Stimulated activated memory B cell treated with anti-CD40 and anti-IgM and Interleukin-4, amounts not matched to agents 10 μg/mL and 1 μg/mL and 100 μg/mL, for 72 hours (primary cell): ENCODE measurements at regions not wholly inside any gene's neighbourhood (a gene's known extent, or its start where the extent isn't known, plus 50 kb on each side); places are given as distances from the start of the nearest gene placed in this dataset.
A peak's percentile ranks its signal among the peaks of the same experiment; 100 is the strongest.
"Not testable (repeated sequence)": the region's sequence is repeated elsewhere in the genome, so short reads cannot be mapped to it uniquely, and the experiment has no call there.

ENCODE experiments used
- ATAC-seq: fragments of 150-1000 bp; cut with Tn5 transposase; 2 replicates; pipeline ENCODE4 v1.10.0; 2021
- H3K27ac Mint-ChIP-seq: one replicate; pipeline ENCODE4 v1.8.0; 2022; ENCODE audit warnings: mild to moderate bottlenecking, mixed read lengths
- H3K27me3 Mint-ChIP-seq: one replicate; pipeline ENCODE4 v1.8.0; 2022; ENCODE audit warnings: mixed read lengths
- H3K36me3 Mint-ChIP-seq: one replicate; pipeline ENCODE4 v1.8.0; 2022; ENCODE audit warnings: mixed read lengths
- H3K4me1 Mint-ChIP-seq: one replicate; pipeline ENCODE4 v1.8.0; 2022; ENCODE audit warnings: mixed read lengths
- H3K4me3 Mint-ChIP-seq: one replicate; pipeline ENCODE4 v1.8.0; 2022; ENCODE audit warnings: mild to moderate bottlenecking, moderate library complexity, mixed read lengths
- H3K9me3 Mint-ChIP-seq: one replicate; pipeline ENCODE4 v1.8.0; 2022; ENCODE audit warnings: mixed read lengths

- not testable (repeated sequence) for H3K36me3 Mint-ChIP-seq, H3K27ac Mint-ChIP-seq, H3K4me1 Mint-ChIP-seq, H3K4me3 Mint-ChIP-seq, H3K27me3 Mint-ChIP-seq, ATAC-seq, H3K9me3 Mint-ChIP-seq
Observed at GRCh38 chr4:79587207-79587606, 179.2 kb upstream of the GK2 start.

GRCh38 chr4:79585834-79586233 is 177.8 kb upstream of the GK2 start:
- Mint-ChIP-seq H3K4me1 (no peaks in the 10 kb centered on the region), H3K27me3 (no peaks in the 10 kb centered on the region), H3K4me3 (no peak overlapping the region), H3K27ac (no peak overlapping the region), H3K36me3 (no peaks in the 10 kb centered on the region), H3K9me3 (no peaks in the 10 kb centered on the region)
- ATAC-seq = no peak

GRCh38 chr4:79585330-79585729 is 177.3 kb upstream of the GK2 start:
- Mint-ChIP-seq H3K4me1 (no peaks in the 10 kb centered on the region), H3K27me3 (no peaks in the 10 kb centered on the region), H3K27ac (no peak overlapping the region)

DNA sequence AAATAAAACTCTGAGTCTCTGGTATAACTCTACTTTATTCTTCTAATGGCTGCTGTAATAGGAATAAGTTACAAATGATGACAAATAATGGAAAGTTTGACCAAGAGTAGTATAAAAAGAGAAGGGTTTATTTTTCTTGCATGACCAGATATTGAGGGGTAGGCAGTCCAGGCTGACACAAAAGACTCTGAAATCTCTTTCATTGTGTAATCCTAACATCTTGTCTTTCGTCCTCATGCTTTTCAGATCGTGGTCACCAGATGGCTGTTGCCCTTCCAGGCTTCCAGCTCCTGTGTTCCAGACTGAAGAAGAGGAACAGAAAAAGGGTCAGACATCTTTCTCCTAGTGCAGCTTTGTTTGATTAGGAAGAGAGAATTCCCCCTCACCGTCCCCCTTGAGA is 176.9 kb upstream of the GK2 start:
- H3K4me3 Mint-ChIP-seq = no peak overlapping the region
- no peak for ATAC-seq
- H3K27ac Mint-ChIP-seq = no peak overlapping the region
- no peaks in the 10 kb centered on the region for H3K9me3 Mint-ChIP-seq
- no peaks in the 10 kb centered on the region for H3K36me3 Mint-ChIP-seq
- H3K27me3 Mint-ChIP-seq = no peaks in the 10 kb centered on the region
- no peaks in the 10 kb centered on the region for H3K4me1 Mint-ChIP-seq

More at GRCh38 chr4:79585330-79585729, 177.3 kb upstream of the GK2 start:
- H3K4me3 Mint-ChIP-seq = no peak overlapping the region
- H3K36me3 Mint-ChIP-seq = no peaks in the 10 kb centered on the region
- no peak for ATAC-seq
- H3K9me3 Mint-ChIP-seq = no peaks in the 10 kb centered on the region

- ATAC-seq = no peak
- Mint-ChIP-seq H3K27ac (no peak overlapping the region), H3K27me3 (no peaks in the 10 kb centered on the region), H3K4me1 (no peaks in the 10 kb centered on the region), H3K4me3 (no peak overlapping the region), H3K36me3 (no peaks in the 10 kb centered on the region), H3K9me3 (no peaks in the 10 kb centered on the region)
Observed at GRCh38 chr4:79584352-79584751, 176.3 kb upstream of the GK2 start.

DNA sequence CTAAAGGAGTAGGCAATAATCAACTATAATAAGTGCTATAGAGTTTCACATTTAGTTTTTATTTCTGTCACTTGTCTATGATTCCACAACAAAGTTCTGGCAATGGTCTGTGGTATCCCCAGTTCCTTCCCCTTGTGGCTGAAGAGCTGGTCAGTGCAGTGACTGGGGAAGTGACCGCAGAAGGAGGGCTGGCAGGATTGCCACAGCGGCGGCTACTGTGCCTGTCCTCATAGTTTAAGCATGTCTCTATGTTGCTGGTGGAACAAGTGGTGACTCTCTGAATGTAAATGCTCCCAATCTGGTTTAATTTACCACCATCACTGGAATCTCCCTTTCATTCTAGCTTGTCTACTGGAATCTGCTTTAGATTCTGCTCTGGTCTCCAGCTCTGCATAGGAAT is 170.6 kb upstream of the GK2 start:
- Mint-ChIP-seq H3K4me1 (peaks cover 6% of the 10 kb centered on the region), H3K36me3 (no peaks in the 10 kb centered on the region), H3K4me3 (no peak overlapping the region), H3K27ac (no peak overlapping the region), H3K9me3 (no peaks in the 10 kb centered on the region), H3K27me3 (no peaks in the 10 kb centered on the region)
- ATAC-seq = no peak

DNA sequence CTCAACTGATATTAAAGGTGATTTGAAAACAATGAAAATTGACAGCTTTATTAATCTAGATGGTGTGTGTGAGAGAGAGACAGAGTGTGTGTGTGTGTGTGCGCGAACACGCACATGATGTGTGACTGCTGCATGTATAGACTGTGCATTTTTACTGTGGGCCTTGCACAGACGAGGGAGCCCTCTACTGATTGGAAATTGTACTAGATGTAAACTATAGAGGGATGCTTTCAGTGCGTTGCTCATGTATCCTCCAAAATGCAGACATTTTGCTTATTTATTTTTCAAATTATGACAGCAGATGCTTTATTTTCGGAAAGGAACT is 168.4 kb upstream of the GK2 start:
- Mint-ChIP-seq H3K36me3 (no peaks in the 10 kb centered on the region), H3K27ac (no peak overlapping the region), H3K4me3 (no peak overlapping the region), H3K27me3 (no peaks in the 10 kb centered on the region), H3K4me1 (peaks cover 6% of the 10 kb centered on the region), H3K9me3 (no peaks in the 10 kb centered on the region)
- peak; percentile 67 for ATAC-seq

- H3K27me3 Mint-ChIP-seq = no peaks in the 10 kb centered on the region
- H3K27ac Mint-ChIP-seq = no peak overlapping the region
- no peak for ATAC-seq
- H3K4me3 Mint-ChIP-seq = no peak overlapping the region
- H3K9me3 Mint-ChIP-seq = no peaks in the 10 kb centered on the region
- H3K4me1 Mint-ChIP-seq = peaks cover 6% of the 10 kb centered on the region
- no peaks in the 10 kb centered on the region for H3K36me3 Mint-ChIP-seq
Observed at GRCh38 chr4:79575709-79576428, 167.8 kb upstream of the GK2 start.

DNA sequence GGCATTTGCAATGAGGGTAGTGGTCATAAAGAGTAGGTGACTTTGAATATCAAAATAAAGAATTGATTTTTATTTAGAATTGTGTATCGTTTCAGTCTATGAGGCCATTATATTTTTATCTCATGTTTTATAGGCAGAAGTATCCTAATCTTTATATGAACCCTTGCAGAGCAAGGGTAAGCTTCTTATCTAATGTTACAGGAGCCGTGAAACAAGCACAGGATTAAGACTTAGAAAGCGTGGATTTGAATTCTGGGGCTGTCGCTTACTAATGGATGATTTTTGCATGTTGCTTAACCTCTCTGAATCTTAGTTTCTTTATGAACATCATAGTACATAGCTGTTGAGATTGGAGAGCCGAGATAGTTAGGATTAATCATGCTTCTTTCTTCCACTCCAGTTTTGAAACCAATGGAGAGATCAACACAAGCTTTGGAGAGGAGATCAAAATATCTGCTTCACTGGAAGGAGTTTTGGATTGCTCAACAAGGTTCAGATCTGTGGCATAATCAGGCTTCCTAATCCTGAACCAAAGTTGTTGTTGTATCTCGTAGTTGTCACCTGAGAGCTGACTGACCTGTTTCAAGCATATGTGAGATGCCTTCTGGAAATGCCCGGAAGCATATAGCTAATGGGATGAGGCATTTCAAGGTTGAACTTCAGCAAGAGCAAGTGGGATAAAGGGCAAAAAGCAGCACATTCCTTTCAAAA is 166.9 kb upstream of the GK2 start:
- Mint-ChIP-seq H3K4me3 (no peak overlapping the region), H3K4me1 (peaks cover 6% of the 10 kb centered on the region), H3K36me3 (no peaks in the 10 kb centered on the region), H3K9me3 (no peaks in the 10 kb centered on the region), H3K27me3 (no peaks in the 10 kb centered on the region), H3K27ac (no peak overlapping the region)
- no peak for ATAC-seq

DNA sequence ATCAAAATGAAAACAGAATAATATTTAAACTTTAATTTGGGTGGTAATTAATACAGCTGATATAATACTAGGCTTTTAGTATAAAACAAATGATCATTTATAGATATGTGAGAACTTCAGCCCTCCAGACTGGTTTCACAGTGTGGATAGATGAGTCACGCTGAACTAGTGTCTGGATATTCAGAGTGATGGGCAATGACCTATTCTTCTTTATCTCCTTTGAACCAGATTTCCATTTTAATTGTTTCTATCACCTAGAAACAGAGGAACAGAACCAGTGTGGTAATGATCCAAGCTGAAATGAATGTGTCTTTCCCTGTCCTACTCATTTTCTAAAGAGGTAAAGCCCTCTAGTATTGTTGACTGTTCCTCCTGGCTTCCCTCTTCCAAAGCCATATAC is 155.2 kb upstream of the GK2 start:
- ATAC-seq = no peak
- no peaks in the 10 kb centered on the region for H3K9me3 Mint-ChIP-seq

GRCh38 chr4:79561751-79562150 is 153.7 kb upstream of the GK2 start:
- Mint-ChIP-seq H3K27me3 (peaks cover 26% of the 10 kb centered on the region), H3K9me3 (no peaks in the 10 kb centered on the region), H3K27ac (no peak overlapping the region), H3K4me3 (no peak overlapping the region), H3K4me1 (no peaks in the 10 kb centered on the region), H3K36me3 (no peaks in the 10 kb centered on the region)
- ATAC-seq = no peak

More for the DNA sequence above, 155.2 kb upstream of the GK2 start:
- Mint-ChIP-seq H3K27me3 (peaks cover 11% of the 10 kb centered on the region), H3K4me3 (no peak overlapping the region), H3K4me1 (no peaks in the 10 kb centered on the region), H3K36me3 (no peaks in the 10 kb centered on the region), H3K27ac (no peak overlapping the region)

DNA sequence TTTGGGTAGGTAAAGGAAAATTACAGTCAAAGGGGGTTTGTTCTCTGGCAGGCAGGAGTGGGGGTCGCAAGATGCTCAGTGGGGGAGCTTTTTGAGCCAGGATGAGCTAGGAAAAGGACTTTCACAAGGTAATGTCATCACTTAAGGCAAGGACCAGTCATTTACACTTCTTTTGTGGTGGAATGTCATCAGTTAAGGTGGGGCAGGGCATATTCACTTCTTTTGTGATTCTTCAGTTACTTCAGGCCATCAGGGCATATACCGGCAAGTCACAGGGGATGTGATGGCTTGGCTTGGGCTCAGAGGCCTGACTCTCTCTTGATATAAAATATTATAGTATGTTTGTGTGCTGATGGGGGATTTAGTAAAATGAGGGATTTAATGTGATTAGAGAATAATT is 151.4 kb upstream of the GK2 start:
- not testable (repeated sequence) for H3K27ac Mint-ChIP-seq, H3K9me3 Mint-ChIP-seq, ATAC-seq, H3K36me3 Mint-ChIP-seq, H3K4me3 Mint-ChIP-seq, H3K4me1 Mint-ChIP-seq
- peaks cover 26% of the 10 kb centered on the region for H3K27me3 Mint-ChIP-seq

DNA sequence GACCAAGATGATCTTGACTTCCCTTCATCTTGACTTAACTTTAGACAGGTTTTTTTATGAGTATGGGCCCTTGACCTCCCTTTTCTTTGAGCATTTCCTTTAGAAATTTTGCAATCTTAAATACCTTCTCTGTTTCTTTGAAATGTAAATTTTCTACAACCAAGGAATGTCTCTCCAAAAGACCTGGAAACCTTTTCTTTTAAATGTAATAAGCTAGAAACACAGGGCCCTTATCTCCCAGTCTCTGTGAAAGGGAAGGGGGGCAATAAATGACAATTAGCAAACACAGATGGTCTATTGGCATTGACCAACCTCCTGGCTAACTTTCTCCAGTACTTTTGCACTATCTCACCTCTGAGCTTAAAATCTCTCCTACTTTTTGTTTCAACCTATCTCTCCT is 144.3 kb upstream of the GK2 start:
- H3K9me3 Mint-ChIP-seq = peaks cover 7% of the 10 kb centered on the region
- H3K27ac Mint-ChIP-seq = no peak overlapping the region
- no peak for ATAC-seq
- no peaks in the 10 kb centered on the region for H3K36me3 Mint-ChIP-seq
- no peak overlapping the region for H3K4me3 Mint-ChIP-seq
- H3K4me1 Mint-ChIP-seq = no peaks in the 10 kb centered on the region
- peaks cover 6% of the 10 kb centered on the region for H3K27me3 Mint-ChIP-seq

DNA sequence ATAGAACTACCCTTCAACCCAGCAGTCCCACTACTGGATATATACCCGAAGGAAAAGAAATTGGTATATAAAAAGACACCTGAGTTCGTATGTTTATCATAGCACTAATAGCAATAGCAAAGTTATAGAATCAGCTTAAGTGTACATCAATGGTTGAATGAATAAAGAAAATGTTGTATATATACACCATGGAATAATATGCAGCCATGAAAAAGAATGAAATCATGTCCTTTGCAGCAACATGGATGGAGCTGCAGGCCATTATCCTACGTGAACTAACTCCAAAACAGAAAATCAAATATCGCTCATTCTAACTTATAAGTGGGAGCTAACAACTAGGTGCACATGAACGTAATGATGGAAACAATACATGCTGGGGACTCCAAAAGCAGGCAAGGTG is 143.5 kb upstream of the GK2 start:
- H3K27me3 Mint-ChIP-seq = peaks cover 2% of the 10 kb centered on the region
- no peaks in the 10 kb centered on the region for H3K4me1 Mint-ChIP-seq
- H3K27ac Mint-ChIP-seq = no peak overlapping the region
- H3K36me3 Mint-ChIP-seq = no peaks in the 10 kb centered on the region
- no peak overlapping the region for H3K4me3 Mint-ChIP-seq
- no peak for ATAC-seq
- peaks cover 7% of the 10 kb centered on the region for H3K9me3 Mint-ChIP-seq

DNA sequence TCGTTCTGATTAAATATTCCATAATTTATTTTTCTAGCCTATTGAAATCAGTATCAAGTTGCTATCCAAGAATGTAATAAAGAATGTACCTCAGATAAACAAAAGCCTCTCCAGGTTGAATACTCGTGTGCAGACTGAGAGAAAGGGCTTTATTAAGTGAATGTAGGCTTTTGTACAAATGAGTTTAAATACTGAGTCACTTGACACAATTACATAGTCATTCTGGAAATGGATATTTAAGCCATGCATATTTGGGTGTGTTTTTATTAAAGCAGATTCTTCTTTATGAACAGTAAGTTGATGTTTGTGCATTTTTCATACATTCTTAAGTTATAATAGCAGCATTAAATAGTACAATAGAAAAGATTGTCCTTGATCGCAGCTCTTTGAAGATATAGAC is 139.8 kb upstream of the GK2 start:
- Mint-ChIP-seq H3K9me3 (peaks cover 7% of the 10 kb centered on the region), H3K27me3 (peaks cover 20% of the 10 kb centered on the region), H3K36me3 (no peaks in the 10 kb centered on the region), H3K4me3 (no peak overlapping the region), H3K4me1 (no peaks in the 10 kb centered on the region), H3K27ac (no peak overlapping the region)
- ATAC-seq = no peak

- H3K4me1 Mint-ChIP-seq, ATAC-seq, H3K4me3 Mint-ChIP-seq, H3K9me3 Mint-ChIP-seq, H3K36me3 Mint-ChIP-seq, H3K27ac Mint-ChIP-seq: not testable (repeated sequence)
- H3K27me3 Mint-ChIP-seq = peaks cover 20% of the 10 kb centered on the region
Observed at GRCh38 chr4:79545292-79545691, 137.3 kb upstream of the GK2 start.
